Stimulated activated CD4-positive, alpha-beta T cell treated with anti-CD3 and anti-CD28 coated beads, Interleukin-2, amount 100 ng/mL, for 24 hours (primary cell): ENCODE measurements at regions not wholly inside any gene's neighbourhood (a gene's known extent, or its start where the extent isn't known, plus 50 kb on each side); places are given as distances from the start of the nearest gene placed in this dataset.

Source experiments
- DNase-seq, 2 donors: peaks; one replicate each; pipeline ENCODE4 v3.0.0-alpha.2; 2020

DNA sequence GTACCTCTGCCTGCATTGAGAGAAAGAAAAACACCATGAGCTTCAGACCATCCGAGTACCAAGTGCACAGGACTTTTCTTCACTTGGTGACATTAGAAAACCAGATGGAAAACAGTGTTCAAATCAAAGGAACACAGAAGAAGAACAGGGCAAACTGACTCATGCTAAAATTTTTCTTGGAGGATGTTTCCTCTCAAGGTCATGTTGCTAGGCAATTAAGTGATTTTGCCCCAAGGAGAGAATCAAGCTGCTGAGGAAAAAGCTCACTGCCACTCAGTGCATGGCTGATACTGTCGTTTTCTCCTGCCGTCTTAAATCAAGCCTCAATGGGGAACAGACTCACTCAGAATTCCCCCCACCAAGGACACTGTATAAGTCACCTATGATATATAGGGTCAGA, 57.9 kb upstream of the SIMC1 start:
- no peak for DNase-seq

DNA sequence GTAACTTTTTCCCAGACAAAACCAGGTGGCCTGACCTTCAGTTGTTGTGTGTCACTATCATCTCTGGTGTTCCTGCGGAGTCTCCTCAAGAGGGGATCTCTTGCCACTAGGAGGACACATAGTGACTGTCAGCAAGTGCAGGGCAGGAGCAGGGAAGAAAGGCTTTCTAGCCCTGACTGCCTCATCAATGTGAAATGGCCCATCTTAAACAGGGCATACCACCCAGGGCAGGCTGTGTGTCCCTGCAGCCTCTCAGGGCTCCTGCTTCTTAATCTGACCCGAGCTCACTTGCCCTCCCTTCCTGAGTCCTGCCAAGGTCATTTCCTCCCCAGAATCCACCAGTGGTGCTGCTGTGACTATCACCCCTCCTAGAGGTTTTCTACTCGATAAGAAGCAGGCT, 57.4 kb upstream of the SIMC1 start:
- no peak for DNase-seq

DNA sequence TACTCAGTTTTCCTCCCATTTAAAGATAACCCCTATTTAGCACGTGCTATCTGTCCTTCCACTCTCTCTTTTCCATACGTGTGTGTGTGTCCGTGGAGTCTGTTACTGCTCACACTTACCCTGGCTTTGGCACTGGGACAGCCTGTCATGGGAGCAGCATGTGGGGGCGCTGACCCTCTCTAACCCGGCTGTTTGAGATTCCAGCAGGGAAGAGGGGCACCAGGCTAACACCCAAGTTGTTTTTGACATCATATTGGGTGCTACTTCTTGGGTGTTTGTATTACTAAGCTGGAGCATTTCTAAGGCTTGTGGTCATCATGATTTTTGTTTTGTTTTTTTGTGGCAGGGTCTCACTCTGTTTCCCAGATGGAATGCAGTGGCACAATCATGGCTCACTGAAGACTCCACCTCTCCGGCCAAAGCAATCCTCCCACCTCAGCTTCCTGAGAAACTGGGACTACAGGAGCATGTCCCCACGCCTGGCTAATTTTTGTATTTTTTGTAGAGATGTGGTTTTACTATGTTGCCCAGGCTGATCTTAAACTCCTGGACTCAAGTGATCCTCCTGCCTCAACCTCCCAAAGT, 56.9 kb upstream of the SIMC1 start:
- no peak for DNase-seq

DNA sequence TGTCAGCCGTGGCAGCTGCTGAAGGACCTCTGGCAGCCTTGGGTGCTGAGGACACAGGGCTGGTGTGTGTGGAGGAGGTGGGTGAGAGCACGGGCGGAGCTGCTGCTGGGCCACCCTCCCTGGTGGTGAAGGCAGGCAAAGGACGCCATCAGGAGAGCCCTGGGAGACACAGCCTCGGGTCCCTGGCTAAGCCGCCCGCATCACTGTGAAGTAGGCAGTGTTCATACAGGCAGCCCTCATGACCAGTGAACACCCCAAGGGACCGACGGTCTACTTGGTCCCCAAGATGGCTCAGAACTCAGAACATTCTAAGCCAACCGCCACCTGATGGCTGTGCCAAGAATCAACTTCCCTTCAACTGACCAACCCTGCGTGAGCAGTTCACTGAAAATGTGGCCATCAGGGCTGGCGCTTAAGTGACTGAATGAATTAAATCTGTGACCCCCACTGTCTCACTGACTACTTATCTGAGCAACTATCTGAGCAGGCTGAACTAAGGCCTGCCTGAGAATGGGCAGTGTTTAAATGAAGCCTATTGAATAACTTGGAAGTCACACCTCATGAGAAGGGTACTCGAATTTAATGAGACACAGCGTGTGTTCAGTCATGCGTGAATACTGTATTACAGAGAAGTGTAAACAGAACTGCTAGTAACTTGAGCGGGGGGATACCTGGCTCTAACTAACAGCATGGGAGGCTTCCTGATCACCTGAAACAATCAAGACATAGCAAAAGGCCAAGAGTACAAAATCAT, 54.7 kb upstream of the SIMC1 start:
- no peak for DNase-seq

DNA sequence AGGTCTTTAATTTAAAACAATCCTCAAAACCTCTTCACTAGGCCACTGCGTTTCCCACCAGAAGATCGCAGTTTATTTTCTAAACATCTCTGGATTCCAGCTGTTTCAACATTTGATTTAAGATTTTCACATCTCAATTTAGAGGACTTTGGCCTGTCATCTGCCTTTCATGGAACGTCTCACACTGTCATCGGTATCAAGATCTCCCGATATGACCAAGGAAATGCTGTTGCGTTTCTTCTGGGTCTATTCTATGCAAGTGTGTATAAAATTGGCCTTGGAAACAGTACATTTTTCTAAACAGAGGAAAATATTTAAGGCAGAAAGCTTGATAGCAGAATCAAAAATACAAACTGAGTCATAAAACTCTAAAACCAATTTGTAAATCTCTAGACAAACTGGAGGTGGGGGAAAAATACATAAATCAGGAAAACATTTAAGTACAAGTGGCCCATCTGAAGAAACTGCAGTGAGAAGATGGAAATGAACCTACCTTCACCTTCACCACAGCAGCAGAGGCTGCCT, 53.6 kb upstream of the SIMC1 start:
- no peak for DNase-seq

DNA sequence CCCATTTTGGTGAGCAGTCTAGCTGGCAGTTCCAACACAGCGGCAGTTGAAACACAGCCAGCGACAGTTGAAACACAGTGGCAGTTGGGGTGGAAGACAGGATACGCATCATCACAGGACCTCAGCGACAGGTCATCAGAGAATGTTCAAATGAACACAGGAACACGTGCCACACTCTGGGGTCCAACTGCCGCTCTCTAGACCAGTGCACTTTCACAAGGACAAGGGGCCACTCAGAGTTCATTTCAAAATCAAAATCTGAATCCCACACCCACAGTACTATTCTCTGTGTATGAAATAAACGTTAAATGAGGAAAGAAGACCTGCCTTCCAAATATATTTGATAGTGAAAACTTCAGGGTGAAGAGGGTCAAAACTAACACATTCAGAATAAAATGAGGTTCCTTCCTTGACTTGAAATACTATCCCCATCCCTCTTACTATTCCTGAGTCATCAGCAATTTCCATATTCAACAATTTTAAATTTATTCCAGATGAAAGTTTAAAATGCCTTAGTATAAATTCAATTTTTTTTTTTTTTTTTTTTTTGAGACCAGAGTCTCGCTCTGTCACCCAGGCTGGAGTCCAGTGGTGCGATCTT, 53.0 kb upstream of the SIMC1 start:
- DNase-seq, result no peak

DNA sequence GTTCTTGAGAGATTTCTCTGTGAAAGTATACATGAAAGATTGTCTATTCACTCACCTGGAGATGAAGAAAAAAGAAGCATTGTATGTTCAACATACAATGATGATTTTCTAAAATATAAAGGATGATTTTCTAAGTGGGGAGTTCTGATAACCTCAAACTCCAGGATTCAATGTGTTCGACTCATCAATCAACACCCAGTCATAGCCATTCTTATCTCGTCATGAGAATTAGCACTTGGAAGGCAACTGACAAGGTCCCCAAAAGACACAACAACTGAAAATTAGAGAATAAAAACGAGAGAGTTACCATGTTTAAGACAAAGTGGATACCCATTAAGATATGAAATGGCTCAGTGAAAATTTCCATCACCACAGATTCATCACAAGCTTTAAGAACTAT, 52.1 kb upstream of the SIMC1 start:
- DNase-seq, result no peak

DNA sequence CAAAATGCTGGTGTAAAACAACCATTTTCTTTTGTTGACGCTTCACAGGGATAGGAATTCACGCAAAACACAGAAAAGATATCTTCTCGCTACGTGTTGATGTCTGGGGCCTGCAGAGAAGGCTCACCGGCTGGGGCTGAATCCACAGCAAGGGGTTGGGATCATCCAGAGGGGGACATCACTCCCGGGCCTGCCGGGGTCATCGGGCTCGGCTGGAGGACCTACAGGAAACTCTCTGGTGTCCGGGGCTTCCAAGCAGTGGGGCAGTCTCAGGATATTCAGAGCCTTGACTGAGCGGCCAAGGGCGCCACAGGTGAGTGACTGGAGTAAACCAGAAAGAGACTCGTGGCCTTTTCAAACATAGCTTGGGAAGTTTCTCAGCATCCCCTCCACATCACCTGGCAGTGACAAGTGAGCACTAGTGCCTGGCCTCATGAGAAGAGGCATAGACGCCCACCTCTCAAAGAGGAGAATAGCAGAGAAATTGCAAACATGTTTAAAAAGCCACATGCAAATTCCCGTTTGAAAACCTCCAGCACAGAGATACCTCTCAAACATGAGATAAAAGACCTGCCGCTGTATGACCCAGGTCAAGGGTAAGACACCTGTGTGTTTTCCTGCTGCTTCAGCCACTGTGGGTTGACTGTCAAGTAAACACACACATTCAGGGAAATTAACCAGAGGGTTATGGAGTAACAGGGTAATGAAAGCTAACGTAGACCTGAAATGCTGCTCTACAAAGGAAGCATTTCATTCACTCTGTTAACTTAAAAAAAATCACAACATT, 50.8 kb upstream of the SIMC1 start:
- DNase-seq, result no peak

DNA sequence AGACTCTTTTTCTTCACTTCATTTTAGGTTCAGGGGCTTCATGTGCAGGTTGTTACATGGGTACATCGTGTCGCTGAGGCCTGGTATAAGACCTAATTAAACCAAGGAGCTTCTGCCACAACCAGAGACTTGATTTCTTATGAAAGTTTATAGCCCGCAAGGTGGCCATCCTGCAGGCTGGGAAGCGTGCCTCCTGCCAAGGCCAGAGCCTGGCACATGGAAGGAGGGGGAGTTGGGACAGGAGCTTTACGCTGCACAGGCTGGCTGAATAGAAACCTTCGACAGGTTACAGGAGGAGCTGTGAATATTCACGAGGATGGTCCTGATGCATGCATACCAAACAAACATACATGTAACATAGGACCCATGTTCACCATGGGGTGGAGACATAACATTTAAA, 50.1 kb upstream of the SIMC1 start:
- no peak for DNase-seq
